PFSK-1 (cell line): ENCODE measurements at regions not wholly inside any gene's neighbourhood (a gene's known extent, or its start where the extent isn't known, plus 50 kb on each side); places are given as distances from the start of the nearest gene placed in this dataset.

ENCODE experiments used
- POLR2AphosphoS5 ChIP-seq: IDR thresholded peaks from 2 replicates; pipeline ENCODE4 v1.6.1; 2012; ENCODE audit warnings: low read depth, mild to moderate bottlenecking, control low read depth, low read length, moderate library complexity
- REST ChIP-seq, 2 experiments: IDR thresholded peaks; 2 replicates each; pipeline versions ENCODE4 v1.6.1 to v1.8.0; 2011 to 2012; ENCODE audit warnings: low read depth in 2 of 2, low read length in 2 of 2, control low read depth in 1 of 2, inconsistent platforms in 1 of 2, mild to moderate bottlenecking in 1 of 2, moderate library complexity in 1 of 2; ENCODE audit not compliant: insufficient read depth in 1 of 2

GRCh38 chr11:81222491-81222890 lies 1511.2 kb downstream of the FAM181B start:
- TF ChIP-seq POLR2AphosphoS5 = no peak
- TF ChIP-seq REST (IDR thresholded peaks at IDR 0.05; ENCODE audit: insufficient read depth in 1 of 2, low read depth in 2 of 2, low read length in 2 of 2) = no peak
